NCI-H82 treated with DMSO at 0.1 percent for 48 hours (cell line): ENCODE measurements at regions not wholly inside any gene's neighbourhood (a gene's known extent, or its start where the extent isn't known, plus 50 kb on each side); places are given as distances from the start of the nearest gene placed in this dataset.
"Not testable (repeated sequence)": the region's sequence is repeated elsewhere in the genome, so short reads cannot be mapped to it uniquely, and the experiment has no call there.

Experiments
- DNase-seq: peaks from one replicate; lab custom pipeline; 2025; ENCODE audit not compliant: unreplicated experiment; lab: John Stamatoyannopoulos, UW

- DNase-seq = no peak
These were observed 62.0 kb downstream of the SKIDA1 start for GRCh38 chr10:21463436-21463835.

- no peak for DNase-seq
These were observed 67.2 kb downstream of the SKIDA1 start for GRCh38 chr10:21458126-21458871.

DNA sequence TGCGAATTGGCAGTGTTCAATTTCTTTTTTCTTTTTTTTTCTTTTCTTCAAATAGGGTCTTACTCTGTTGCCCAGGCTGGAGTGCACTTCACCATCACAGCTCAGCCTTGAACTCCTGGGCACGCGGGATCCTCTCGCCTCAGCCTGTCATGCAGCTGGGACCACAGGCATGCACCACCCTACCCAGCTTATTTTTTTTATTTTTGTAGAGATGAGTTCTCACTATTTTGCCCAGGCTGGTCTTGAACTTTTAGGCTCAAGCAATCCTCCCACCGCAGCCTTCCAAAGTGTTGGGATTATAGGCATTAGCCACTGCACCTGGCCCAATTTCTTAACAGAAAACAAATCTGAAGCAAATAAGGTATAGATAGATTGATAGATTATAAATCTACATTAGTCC lies 69.3 kb downstream of the SKIDA1 start:
- no peak for DNase-seq

GRCh38 chr10:21452203-21452602 lies 73.3 kb downstream of the SKIDA1 start:
- no peak for DNase-seq

GRCh38 chr10:21449288-21449966 lies 76.1 kb downstream of the SKIDA1 start:
- no peak for DNase-seq

DNA sequence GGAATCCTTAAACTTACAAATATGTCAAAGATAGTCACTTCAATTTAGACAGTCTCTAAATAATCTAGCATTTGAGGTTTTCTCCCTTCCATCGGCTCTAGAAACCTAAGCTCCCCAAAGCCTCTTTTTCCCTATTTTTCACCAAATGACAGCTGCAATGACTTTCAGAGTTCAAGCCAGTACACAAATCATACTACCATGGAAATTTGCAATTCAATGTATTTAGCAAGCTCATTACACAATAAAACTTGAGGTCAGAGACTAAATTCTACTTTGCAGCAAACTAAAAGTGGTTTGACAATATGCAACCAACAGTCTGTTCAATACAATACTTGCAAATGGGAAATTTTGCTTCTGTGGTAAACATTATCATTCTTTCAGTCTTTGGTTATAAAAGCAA lies 80.3 kb downstream of the SKIDA1 start:
- no peak for DNase-seq

GRCh38 chr10:21441625-21442024 lies 83.9 kb downstream of the SKIDA1 start:
- DNase-seq = no peak

DNA sequence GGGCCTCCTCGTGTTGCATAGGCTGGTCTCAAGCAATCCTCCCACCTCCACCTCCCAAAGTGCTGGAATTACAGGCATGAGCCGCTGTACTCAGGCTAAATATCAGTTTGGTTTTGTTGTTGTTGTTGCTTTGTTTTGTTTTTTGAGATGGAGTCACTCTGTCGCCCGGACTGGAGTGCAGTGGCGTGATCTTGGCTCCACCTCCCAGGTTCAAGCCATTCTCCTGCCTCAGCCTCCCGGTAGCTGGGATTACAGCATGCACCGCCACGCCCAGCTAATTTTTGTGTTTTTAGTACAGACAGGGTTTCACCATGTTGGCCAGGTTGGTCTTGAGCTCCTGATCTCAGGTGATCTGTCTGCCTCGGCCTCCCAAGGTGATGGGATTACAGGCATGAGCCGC lies 86.6 kb downstream of the SKIDA1 start:
- DNase-seq = not testable (repeated sequence)

DNA sequence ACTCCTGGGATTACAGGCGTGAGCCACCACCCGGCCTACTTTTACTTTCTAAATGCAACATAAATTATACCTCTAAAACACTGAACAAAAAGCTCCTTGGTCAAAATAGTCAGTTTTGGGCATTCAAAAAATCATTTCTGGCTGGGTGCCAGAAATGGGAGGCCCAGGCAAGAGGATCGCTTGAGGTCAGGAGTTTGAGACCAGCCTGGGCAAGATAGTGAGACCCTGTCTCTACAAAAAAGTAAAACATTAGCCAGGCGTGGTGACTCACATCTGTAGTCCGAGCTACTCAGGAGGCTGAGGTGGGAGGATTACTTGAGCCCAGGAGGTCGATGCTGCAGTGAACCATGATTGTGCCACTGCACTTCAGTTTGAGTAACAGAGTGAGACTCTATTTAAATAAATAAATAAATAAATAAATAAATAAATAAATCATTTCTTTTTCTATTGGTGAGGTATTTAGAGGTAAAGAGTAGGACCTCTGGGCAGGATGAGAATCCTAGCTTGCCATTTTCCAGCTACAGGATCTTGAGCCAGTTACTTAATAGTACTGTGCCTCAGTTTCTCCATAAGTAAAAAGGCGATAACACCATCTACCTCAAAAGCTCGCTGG lies 87.6 kb downstream of the SKIDA1 start:
- no peak for DNase-seq

DNA sequence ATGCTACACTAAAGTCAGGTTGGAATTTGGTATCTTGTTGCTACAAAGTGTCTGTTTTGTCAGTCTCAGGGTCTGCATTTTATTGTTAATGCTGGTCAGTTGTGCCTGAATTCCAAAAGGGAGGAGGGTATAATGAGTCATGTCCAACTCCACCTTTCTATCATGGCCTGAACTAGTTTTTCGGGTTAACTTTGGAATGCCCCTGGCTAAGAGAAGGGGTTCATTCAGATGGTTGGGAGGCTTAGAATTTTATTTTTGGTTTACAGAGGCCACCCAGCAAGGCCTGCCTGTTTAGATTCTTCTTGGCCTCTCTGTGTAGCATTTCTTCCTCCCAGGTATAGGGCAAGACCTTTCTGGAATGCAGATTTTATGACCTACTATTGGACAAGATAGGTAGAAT lies 93.2 kb downstream of the SKIDA1 start:
- no peak for DNase-seq

GRCh38 chr10:21431799-21432198 lies 93.7 kb downstream of the SKIDA1 start:
- no peak for DNase-seq

DNA sequence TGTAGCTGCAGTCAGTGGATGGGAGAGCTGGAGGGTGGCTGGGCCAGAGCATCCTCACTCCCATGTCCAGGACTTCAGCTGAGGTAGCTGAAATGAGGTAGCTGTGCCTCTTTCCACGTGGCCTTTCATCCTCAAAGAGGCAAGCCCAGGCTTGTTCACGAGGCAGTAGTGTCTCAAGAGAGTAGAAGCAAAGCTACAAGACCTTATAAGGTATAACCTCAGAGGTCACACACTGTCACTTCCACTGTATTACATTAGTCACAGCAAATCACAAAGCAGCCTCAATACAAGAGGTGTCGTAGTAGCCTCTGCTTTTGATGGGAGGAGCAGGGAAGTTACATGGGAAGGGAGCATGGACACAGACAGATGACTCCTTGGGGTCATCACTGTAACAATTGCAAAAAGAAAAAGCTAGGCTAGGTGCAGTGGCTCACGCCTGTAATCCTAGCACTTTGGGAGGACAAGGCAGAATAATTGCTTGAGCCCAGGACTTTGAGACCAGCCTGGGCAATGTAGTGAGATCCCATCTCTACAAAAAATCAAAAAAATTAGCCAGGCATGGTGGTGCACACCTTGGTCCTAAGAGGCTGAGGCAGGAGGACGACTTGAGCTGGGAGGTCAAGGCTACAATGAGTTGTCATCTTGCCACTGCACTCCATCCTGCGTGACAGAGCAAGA lies 97.5 kb downstream of the SKIDA1 start:
- DNase-seq = no peak

DNA sequence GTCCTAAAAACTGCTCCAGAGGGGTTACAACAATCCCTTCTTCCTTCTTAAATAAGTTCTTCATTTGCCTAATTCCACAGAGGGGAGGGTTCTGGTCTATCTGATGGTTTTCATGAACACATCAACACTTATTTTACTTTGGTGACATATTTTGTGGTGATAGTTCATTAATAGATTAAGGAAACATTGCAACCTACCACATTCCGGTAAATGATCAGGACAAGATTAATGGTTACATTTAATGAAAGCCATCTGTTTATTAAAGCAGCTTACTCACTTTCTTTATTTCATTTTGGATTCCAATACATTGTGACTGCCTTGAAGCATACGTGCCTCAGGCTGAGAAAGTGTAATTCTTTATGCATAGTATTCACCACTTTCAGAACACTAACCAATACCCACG lies 101.0 kb downstream of the SKIDA1 start:
- no peak for DNase-seq

GRCh38 chr10:21423850-21424249 lies 101.6 kb downstream of the SKIDA1 start:
- DNase-seq = no peak

DNA sequence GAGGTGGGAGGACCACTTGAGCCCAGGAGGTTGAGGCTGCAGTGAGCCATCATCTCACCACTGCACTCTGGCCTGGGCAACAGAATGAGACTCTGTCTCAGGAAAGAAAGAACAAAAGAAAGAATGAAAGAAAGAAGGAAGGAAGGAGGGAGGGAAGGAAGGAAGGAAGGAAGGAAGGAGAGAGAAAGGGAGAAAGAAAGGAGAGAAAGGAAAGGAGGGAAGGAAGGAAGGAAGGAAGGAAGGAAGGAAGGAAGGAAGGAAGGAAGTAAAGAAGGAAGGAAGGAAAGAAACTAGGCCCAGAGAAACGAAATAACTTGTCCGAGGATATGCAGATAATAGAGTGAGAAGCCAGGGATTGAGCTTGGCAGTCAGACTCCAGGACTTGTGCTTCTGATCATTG lies 102.1 kb downstream of the SKIDA1 start:
- DNase-seq = no peak

DNA sequence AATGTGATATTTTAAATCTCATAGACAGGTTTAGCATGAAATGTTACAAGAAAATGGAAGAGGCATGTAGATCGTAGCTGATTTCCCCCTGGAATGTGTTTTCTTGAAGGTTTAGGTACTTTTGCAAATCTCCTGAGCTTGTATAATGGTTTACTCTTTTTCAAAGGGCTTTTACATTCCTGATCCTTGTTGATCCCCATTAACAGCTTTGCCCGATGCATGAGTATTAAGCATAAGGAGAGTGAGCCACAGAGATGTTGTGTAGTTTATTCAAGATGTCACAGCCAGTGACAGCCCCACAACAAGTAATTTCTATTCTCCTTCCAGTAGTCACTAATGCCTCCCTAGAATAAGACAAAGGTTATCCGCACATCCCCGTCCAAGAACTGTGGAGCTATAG lies 103.7 kb downstream of the SKIDA1 start:
- peak; percentile 40 for DNase-seq

DNA sequence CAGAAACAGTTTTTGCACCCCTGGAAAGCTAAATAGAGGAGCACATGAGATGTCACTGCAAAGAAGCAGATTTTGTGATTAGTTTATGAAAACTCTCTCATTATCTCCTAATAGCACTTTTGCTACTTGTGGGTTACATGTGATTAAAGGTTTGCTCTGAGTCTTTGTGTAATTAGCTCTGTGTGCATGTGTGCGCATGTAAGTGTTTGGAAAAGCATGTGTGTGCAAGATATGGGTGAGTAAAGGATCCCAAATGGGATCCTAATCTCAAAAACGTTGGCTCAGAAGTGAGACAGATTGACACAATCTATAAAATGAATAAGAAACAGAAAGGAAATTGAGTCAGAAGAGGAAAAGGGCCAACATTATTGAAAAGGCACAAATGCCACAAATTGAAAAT lies 104.5 kb downstream of the SKIDA1 start:
- no peak for DNase-seq

DNA sequence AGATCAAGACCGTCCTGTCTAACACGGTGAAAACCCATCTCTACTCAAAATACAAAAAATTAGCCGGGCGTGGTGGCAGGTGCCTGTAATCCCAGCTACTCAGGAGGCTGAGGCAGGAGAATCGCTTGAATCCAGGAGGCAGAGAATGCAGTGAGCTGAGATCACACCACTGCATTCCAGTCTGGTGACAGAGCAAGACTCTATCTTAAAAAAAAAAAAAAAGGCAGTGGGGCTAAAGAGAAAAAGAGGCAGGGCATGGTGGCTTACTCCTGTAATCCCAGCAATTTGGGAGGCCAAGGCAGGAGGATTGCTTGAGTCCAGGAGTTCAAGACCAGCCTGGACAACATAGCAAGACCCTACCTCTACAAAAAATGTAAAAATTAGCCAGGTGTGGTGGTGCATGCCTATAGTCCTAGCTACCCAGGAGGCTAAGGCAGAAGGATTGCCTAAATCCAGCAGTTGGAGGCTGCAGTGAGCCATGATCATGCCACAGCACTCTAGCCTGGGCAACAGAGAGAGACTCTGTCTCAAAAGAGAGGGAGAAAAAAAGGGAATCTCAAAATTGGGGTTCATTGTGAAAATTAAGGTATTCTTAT lies 106.4 kb downstream of the SKIDA1 start:
- not testable (repeated sequence) for DNase-seq

DNA sequence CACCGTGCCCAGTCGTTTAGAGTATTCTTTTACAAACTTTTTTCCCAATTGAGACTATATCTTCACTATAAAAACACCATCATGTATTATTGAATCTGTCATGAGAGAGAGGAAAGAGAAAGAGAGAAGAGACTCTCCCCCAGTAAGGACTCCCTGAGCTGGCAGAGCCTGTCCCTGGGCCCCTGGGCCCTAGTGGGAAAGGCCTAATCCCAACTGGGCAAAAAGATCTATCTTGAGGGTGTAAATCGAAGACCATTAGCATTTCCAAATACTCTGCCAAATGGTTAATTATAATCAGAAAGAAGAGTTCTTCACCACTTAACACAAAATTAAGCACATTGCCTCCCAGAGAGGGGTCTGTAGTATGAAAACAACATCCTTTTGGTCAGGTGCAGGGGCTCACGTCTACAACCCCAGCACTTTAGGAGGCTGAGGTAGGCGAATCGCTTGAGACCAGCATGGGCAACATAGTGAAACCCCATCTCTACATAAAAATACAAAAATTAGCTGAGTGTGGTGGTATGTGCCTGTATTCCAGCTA lies 108.2 kb downstream of the SKIDA1 start:
- no peak for DNase-seq

DNA sequence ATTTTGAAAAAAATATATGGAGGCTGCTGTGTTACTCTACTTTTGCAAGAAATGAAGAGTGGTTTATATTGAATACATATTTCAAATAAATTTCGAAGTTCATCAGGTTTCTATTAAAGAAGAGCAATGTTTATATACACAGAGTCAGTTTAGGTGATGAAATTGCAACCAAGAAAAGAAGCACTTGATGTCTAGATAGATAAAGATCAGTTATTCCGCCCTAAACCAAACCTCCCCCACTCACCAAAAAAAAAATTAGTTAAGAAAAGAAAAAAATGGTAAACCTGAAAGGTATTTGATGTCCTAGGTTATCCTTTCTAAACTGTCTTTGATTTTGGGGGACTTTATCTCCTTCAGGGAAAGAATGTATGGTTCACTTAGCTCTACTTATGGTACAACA lies 111.8 kb downstream of the SKIDA1 start:
- DNase-seq = no peak

GRCh38 chr10:21413268-21413667 lies 112.2 kb downstream of the SKIDA1 start:
- no peak for DNase-seq
